Kidney (tissue), 13 donors: ENCODE measurements at regions not wholly inside any gene's neighbourhood (a gene's known extent, or its start where the extent isn't known, plus 50 kb on each side); places are given as distances from the start of the nearest gene placed in this dataset.
"Not testable (repeated sequence)": the region's sequence is repeated elsewhere in the genome, so short reads cannot be mapped to it uniquely, and the experiment has no call there.

Source experiments
- DNase-seq, 5 donors: peaks; one replicate each; pipeline ENCODE4 v3.0.0-alpha.2; 2013 to 2020
- FAIRE-seq: peaks from 2 replicates; lab custom pipeline; 2012; peaks lifted over from hg19 to GRCh38; lab: Jason Lieb, UNC
- H3K27ac ChIP-seq, 2 donors: one replicate each; pipeline ENCODE4 v1.7.0; 2013; ENCODE audit warnings: low read depth in 2 of 2, low read length in 2 of 2, inconsistent platforms in 1 of 2
- H3K27me3 ChIP-seq: one replicate; pipeline ENCODE4 v1.7.1; 2013; ENCODE audit warnings: low read length, inconsistent platforms; ENCODE audit not compliant: control insufficient read depth, insufficient read depth
- H3K36me3 ChIP-seq, 3 donors: one replicate each; pipeline versions ENCODE4 v1.7.0 to v1.7.1; 2013; ENCODE audit warnings: low read length in 3 of 3, control low read depth in 1 of 3, inconsistent platforms in 1 of 3; ENCODE audit not compliant: insufficient read depth in 3 of 3, control insufficient read depth in 2 of 3
- H3K4me1 ChIP-seq, 3 donors: one replicate each; pipeline versions ENCODE4 v1.7.0 to v1.7.1; 2013; ENCODE audit warnings: low read length in 3 of 3, inconsistent platforms in 1 of 3, low read depth in 1 of 3; ENCODE audit not compliant: control insufficient read depth in 2 of 3, insufficient read depth in 2 of 3
- H3K4me3 ChIP-seq, 3 donors: one replicate each; pipeline versions ENCODE4 v1.7.0 to v1.8.1; 2013; ENCODE audit warnings: low read length in 3 of 3, control low read depth in 1 of 3, inconsistent platforms in 1 of 3
- H3K9ac ChIP-seq, 3 donors: one replicate each; pipeline versions ENCODE4 v1.7.0 to v1.7.1; 2013; ENCODE audit warnings: low read length in 3 of 3, control low read depth in 1 of 3, inconsistent platforms in 1 of 3
- H3K9me3 ChIP-seq, 3 donors: one replicate each; pipeline versions ENCODE4 v1.7.0 to v1.7.1; 2013; ENCODE audit warnings: low read length in 3 of 3, control low read depth in 1 of 3, inconsistent platforms in 1 of 3; ENCODE audit not compliant: control insufficient read depth in 2 of 3, insufficient read depth in 1 of 3
- CTCF ChIP-seq: IDR thresholded peaks from 3 replicates; pipeline ENCODE4 v1.5.1; 2012; ENCODE audit warnings: mild to moderate bottlenecking, moderate library complexity, borderline replicate concordance; ENCODE audit not compliant: insufficient read depth; ENCODE audit errors: extremely low read depth
- intact Hi-C: fragments of 100-400 bp; cut with DNase I; formaldehyde crosslinking; loops from one replicate; pipeline ENCODE4 v1.11.1; 2022
- donor health status: control.
- donor health status: control.
- donor health status: control.
- donor health status: control.
- donor health status: control.
- donor health status: DM: yes; HTN: yes; CAD: no.
- donor health status: Normal renal cell carcinoma (clear cell type).

DNA sequence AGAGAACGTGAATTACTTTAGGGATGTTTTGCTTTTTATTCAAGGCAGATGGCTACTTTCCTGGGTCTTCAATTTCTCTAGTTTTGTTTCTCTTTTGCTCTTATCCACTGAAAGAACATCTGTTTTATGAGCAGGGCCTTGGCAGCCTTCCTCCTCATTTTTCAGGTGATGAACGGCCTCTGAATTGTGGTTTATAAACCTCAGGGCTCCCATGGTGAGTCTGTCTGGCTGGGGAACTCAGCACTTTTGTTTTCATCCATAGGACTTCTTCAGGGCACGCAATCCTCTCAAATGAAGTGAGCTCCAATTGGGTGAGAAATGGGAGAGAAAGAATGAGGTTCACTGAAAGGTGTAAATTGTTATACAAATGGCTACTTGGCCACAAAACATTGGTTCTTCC lies 186.4 kb upstream of the ERCC4 start:
- FAIRE-seq, result no peak

DNA sequence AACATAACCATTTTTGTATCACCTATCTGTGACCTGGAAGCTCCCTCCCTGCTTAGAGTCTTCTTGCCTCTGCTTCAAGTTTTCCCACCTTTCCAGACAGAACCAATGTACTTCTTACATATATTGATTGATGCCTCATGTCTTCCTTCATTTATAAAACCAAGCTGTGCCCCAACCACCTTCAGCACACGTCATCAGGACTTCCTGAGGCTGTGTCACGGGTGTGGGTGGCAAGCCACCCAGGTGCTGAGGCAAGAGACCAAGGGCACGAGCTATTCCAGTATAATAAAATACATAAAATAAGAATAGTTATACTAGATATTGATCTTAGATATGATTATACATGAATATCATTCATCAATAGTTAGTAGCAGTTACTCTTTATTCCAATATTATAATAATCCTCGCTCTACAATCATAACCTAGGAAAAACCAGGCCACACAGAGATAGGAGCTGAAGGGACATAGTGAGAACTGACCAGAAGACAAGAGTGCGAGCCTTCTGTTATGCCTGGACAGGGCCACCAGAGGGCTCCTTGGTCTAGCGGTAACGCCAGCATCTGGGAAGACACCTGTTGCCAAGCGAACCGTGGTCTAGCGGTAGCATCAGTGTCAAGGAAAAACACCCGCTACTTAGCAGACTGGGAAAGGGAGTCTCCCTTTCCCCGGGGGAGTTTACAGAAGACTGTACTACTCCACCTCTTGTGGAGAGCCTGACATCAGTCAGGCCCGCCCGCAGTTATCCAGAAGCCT lies 180.2 kb upstream of the ERCC4 start:
- H3K4me1 ChIP-seq, H3K4me3 ChIP-seq, H3K9ac ChIP-seq, H3K27me3 ChIP-seq, DNase-seq, intact Hi-C loops, FAIRE-seq, H3K36me3 ChIP-seq, H3K9me3 ChIP-seq, H3K27ac ChIP-seq: not testable (repeated sequence)

More for the DNA sequence above, 186.4 kb upstream of the ERCC4 start:
- Histone ChIP-seq H3K27ac (no peak overlapping the region), H3K4me3 (no peak overlapping the region), H3K36me3 (no peaks in the 10 kb centered on the region), H3K9me3 (peaks cover 0 to under 1% (median 0%) of the 10 kb centered on the region in 3 donors), H3K4me1 (no peaks in the 10 kb centered on the region), H3K9ac (no peak overlapping the region), H3K27me3 (no peaks in the 10 kb centered on the region)
- TF ChIP-seq CTCF, result no peak
- intact Hi-C loops, result no loop called here
- DNase-seq, result no peak

- peaks cover 0 to 3% (median 0%) of the 10 kb centered on the region in 3 donors for H3K9me3 ChIP-seq
- DNase-seq (no peak), FAIRE-seq (no peak)
- no peaks in the 10 kb centered on the region for H3K4me1 ChIP-seq
- H3K36me3 ChIP-seq, result no peaks in the 10 kb centered on the region
- H3K4me3 ChIP-seq, result no peak overlapping the region
- no peak overlapping the region for H3K9ac ChIP-seq
- no peaks in the 10 kb centered on the region for H3K27me3 ChIP-seq
- no peak for TF ChIP-seq CTCF
- H3K27ac ChIP-seq, result no peak overlapping the region
- intact Hi-C loops, result no loop called here
Measured at GRCh38 chr16:13742928-13743327, 177.0 kb upstream of the ERCC4 start.

- no peak overlapping the region for H3K4me3 ChIP-seq
- FAIRE-seq (no peak), DNase-seq (no peak)
- intact Hi-C loops, result no loop called here
- H3K9me3 ChIP-seq, result peaks cover 0 to 3% (median 0%) of the 10 kb centered on the region in 3 donors
- no peak overlapping the region for H3K27ac ChIP-seq
- H3K4me1 ChIP-seq, result no peaks in the 10 kb centered on the region
- H3K36me3 ChIP-seq, result no peaks in the 10 kb centered on the region
- no peak for TF ChIP-seq CTCF
- H3K27me3 ChIP-seq, result no peaks in the 10 kb centered on the region
- no peak overlapping the region for H3K9ac ChIP-seq
Measured at GRCh38 chr16:13743571-13743970, 176.4 kb upstream of the ERCC4 start.
